Heart left ventricle (tissue), 13 donors: ENCODE measurements at regions not wholly inside any gene's neighbourhood (a gene's known extent, or its start where the extent isn't known, plus 50 kb on each side); places are given as distances from the start of the nearest gene placed in this dataset.

Experiments
- CTCF ChIP-seq, 12 donors: fragments of 200-600 bp; sonication (generic) in 4 of 12; IDR thresholded peaks; one replicate each; pipeline versions ENCODE4 v1.5.0 to v1.8.0; 2018 to 2022; ENCODE audit warnings: antibody characterized with exemption in 12 of 12, mild to moderate bottlenecking in 5 of 12
- POLR2A ChIP-seq, 2 donors: fragments of 450-650 bp; IDR thresholded peaks; one replicate each; pipeline ENCODE4 v1.6.1; 2017; ENCODE audit warnings: antibody characterized with exemption in 2 of 2, mild to moderate bottlenecking in 2 of 2, moderate library complexity in 2 of 2
- donor health status: ischemic (EF 13 %, LVEDD 7.1; RV severe dilation, severe dysfunction).
- donor health status: DM: no; HTN: yes; CAD: no.
- donor health status: DM: no; HTN: no; CAD: no.
- donor health status: ischemic (EF 25% LVEDD 6.9; RV normal size, moderate dysfunction).
- donor health status: ischemic (EF 25% LVEDD 5.7; RV mildly dilated, moderate dysfunction).
- donor health status: ischemic (EF 35%, LVEDD 5.7; RV mildly dilated, moderate dysfunction).
- donor health status: nonischemic (EF 11% LVEDD 7.7; RV severe dilation, severe dysfunction).
- donor health status: DM: yes; HTN: yes; CAD: no.
- donor health status: PGD.
- donor health status: ischemic (EF 29% LVEDD 5.4; RV normal size, mild dysfunction).
- donor health status: nonischemic (EF 23%, LVEDD 6.1; RV moderate dilation, normal function).

GRCh38 chr10:78846071-78846470, 222.7 kb upstream of the ZMIZ1 start:
- TF ChIP-seq CTCF (IDR thresholded peaks at IDR 0.05) (no peak), POLR2A (IDR thresholded peaks at IDR 0.05) (no peak)
